ENCODE measurements at regions not wholly inside any gene's neighbourhood (a gene's known extent, or its start where the extent isn't known, plus 50 kb on each side); places are given as distances from the start of the nearest gene placed in this dataset.
"Not testable (repeated sequence)": the region's sequence is repeated elsewhere in the genome, so short reads cannot be mapped to it uniquely, and the experiment has no call there.

GRCh38 chr4:101415962-101416361 is 68.6 kb upstream of the PPP3CA start:
- no peak for DNase-seq

GRCh38 chr4:101414496-101414895 is 67.2 kb upstream of the PPP3CA start:
- DNase-seq = no peak

- DNase-seq = no peak
These were observed 64.6 kb upstream of the PPP3CA start for GRCh38 chr4:101411926-101412325.

- DNase-seq = not testable (repeated sequence)
These were observed 64.1 kb upstream of the PPP3CA start for GRCh38 chr4:101411281-101411910.

GRCh38 chr4:101400096-101400495 is 52.8 kb upstream of the PPP3CA start:
- DNase-seq = no peak

GRCh38 chr4:101398807-101399206 is 51.5 kb upstream of the PPP3CA start:
- DNase-seq = no peak

Data from NK-92 treated with Interleukin-12 subunit alpha and Interleukin-12 subunit beta, amount 100 ng/mL, for 24 hours (cell line).